ENCODE measurements at regions not wholly inside any gene's neighbourhood (a gene's known extent, or its start where the extent isn't known, plus 50 kb on each side); places are given as distances from the start of the nearest gene placed in this dataset.

DNA sequence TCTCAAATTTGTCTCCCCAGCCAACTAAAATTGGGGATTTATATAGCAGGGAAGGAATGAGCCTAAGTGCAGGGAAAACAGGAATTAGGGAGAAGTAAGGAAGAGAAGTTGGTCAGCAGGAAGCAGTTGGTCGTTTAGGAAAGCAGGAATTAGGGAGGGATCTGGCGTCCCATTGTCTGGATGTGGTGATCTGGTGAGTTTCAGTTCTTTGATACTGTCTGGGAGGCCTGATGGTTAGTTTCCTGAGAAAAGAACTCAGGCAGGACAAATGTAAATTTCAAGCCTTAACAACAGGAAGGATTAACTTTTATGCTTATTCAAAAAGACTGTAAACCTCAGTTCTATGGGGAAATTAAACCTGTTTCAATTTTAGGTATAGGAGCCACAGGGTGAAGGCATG lies 116.2 kb upstream of the PRL start:
- TF ChIP-seq, protein P1, sequence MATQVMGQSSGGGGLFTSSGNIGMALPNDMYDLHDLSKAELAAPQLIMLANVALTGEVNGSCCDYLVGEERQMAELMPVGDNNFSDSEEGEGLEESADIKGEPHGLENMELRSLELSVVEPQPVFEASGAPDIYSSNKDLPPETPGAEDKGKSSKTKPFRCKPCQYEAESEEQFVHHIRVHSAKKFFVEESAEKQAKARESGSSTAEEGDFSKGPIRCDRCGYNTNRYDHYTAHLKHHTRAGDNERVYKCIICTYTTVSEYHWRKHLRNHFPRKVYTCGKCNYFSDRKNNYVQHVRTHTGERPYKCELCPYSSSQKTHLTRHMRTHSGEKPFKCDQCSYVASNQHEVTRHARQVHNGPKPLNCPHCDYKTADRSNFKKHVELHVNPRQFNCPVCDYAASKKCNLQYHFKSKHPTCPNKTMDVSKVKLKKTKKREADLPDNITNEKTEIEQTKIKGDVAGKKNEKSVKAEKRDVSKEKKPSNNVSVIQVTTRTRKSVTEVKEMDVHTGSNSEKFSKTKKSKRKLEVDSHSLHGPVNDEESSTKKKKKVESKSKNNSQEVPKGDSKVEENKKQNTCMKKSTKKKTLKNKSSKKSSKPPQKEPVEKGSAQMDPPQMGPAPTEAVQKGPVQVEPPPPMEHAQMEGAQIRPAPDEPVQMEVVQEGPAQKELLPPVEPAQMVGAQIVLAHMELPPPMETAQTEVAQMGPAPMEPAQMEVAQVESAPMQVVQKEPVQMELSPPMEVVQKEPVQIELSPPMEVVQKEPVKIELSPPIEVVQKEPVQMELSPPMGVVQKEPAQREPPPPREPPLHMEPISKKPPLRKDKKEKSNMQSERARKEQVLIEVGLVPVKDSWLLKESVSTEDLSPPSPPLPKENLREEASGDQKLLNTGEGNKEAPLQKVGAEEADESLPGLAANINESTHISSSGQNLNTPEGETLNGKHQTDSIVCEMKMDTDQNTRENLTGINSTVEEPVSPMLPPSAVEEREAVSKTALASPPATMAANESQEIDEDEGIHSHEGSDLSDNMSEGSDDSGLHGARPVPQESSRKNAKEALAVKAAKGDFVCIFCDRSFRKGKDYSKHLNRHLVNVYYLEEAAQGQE (IDR thresholded peaks at IDR 0.05; ENCODE audit: low read depth), result no peak
- TF ChIP-seq FOXM1 (IDR thresholded peaks at IDR 0.05; ENCODE audit: borderline replicate concordance, low read depth), result no peak
- TF ChIP-seq, protein P2, sequence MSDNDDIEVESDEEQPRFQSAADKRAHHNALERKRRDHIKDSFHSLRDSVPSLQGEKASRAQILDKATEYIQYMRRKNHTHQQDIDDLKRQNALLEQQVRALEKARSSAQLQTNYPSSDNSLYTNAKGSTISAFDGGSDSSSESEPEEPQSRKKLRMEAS (IDR thresholded peaks at IDR 0.05), result no peak
- no peak for TF ChIP-seq YY1 (IDR thresholded peaks at IDR 0.05; ENCODE audit: low read depth)
- no peak for TF ChIP-seq ZBTB7A (IDR thresholded peaks at IDR 0.05; ENCODE audit: low read depth)
- no peak for TF ChIP-seq TAF1 (IDR thresholded peaks at IDR 0.05; ENCODE audit: low read depth)
- no peak for TF ChIP-seq TEAD4 (IDR thresholded peaks at IDR 0.05)
- no peak for TF ChIP-seq EP300 (IDR thresholded peaks at IDR 0.05; ENCODE audit: borderline replicate concordance)
- no peak for TF ChIP-seq TCF12 (IDR thresholded peaks at IDR 0.05; ENCODE audit: low read depth)
- no peak for TF ChIP-seq NFIC (IDR thresholded peaks at IDR 0.05)

All from Ishikawa (cell line).